H9 (cell line): ENCODE measurements at regions not wholly inside any gene's neighbourhood (a gene's known extent, or its start where the extent isn't known, plus 50 kb on each side); places are given as distances from the start of the nearest gene placed in this dataset.

Source experiments
- DNase-seq: peaks from one replicate; pipeline ENCODE4 v3.0.0-alpha.2; 2017
- H2AFZ ChIP-seq: one replicate; pipeline ENCODE4 v1.6.1; 2013; ENCODE audit warnings: mild to moderate bottlenecking, low read length, control low read depth, moderate library complexity
- H2AK5ac ChIP-seq: 2 replicates; pipeline ENCODE4 v1.6.1; 2013; ENCODE audit warnings: low read length, control low read depth, mixed read lengths; ENCODE audit not compliant: insufficient read length
- H2BK120ac ChIP-seq: one replicate; pipeline ENCODE4 v1.6.1; 2013; ENCODE audit warnings: low read depth, mild to moderate bottlenecking, low read length, control low read depth, inconsistent platforms; ENCODE audit not compliant: poor library complexity, severe bottlenecking
- H2BK12ac ChIP-seq: 2 replicates; pipeline ENCODE4 v1.6.1; 2013; ENCODE audit warnings: low read length, control low read depth, mixed read lengths, low read depth; ENCODE audit not compliant: insufficient read length
- H2BK15ac ChIP-seq: 2 replicates; pipeline ENCODE4 v1.6.1; 2013; ENCODE audit warnings: low read depth, low read length, control low read depth
- H2BK20ac ChIP-seq: one replicate; pipeline ENCODE4 v1.6.1; 2013; ENCODE audit warnings: low read depth, mild to moderate bottlenecking, low read length, control low read depth, inconsistent platforms; ENCODE audit not compliant: poor library complexity, severe bottlenecking
- H2BK5ac ChIP-seq: 2 replicates; pipeline ENCODE4 v1.6.1; 2013; ENCODE audit warnings: low read length, control low read depth, mixed read lengths; ENCODE audit not compliant: insufficient read length
- H3K14ac ChIP-seq: 2 replicates; pipeline ENCODE4 v1.6.1; 2013; ENCODE audit warnings: low read length, control low read depth; ENCODE audit not compliant: insufficient read depth
- H3K18ac ChIP-seq: 2 replicates; pipeline ENCODE4 v1.6.1; 2013; ENCODE audit warnings: low read depth, mild to moderate bottlenecking, mixed read lengths, low read length, control low read depth; ENCODE audit not compliant: insufficient read length
- H3K23ac ChIP-seq: 2 replicates; pipeline ENCODE4 v1.6.1; 2013; ENCODE audit warnings: low read length, control low read depth, mixed read lengths, low read depth; ENCODE audit not compliant: insufficient read length
- H3K23me2 ChIP-seq: 2 replicates; pipeline ENCODE4 v1.6.1; 2013; ENCODE audit warnings: low read depth, mild to moderate bottlenecking, mixed read lengths, low read length, control low read depth; ENCODE audit not compliant: insufficient read length, poor library complexity, severe bottlenecking
- H3K27ac ChIP-seq: 2 replicates; pipeline ENCODE4 v1.5.1; 2013; ENCODE audit warnings: low read length, control low read depth, mixed read lengths, low read depth; ENCODE audit not compliant: insufficient read length
- H3K27me3 ChIP-seq: 2 replicates; pipeline ENCODE4 v1.6.1; 2013; ENCODE audit warnings: low read length, control low read depth, inconsistent platforms; ENCODE audit not compliant: insufficient read depth
- H3K4ac ChIP-seq: 2 replicates; pipeline ENCODE4 v1.6.1; 2013; ENCODE audit warnings: low read depth, mild to moderate bottlenecking, control low read depth, inconsistent platforms, low read length, moderate library complexity
- H3K4me1 ChIP-seq: 2 replicates; pipeline ENCODE4 v1.6.1; 2013; ENCODE audit warnings: low read length, control low read depth, inconsistent platforms; ENCODE audit not compliant: insufficient read depth
- H3K4me2 ChIP-seq: 2 replicates; pipeline ENCODE4 v1.6.1; 2013; ENCODE audit warnings: low read length, control low read depth, mixed read lengths; ENCODE audit not compliant: insufficient read length, insufficient read depth
- H3K56ac ChIP-seq: 2 replicates; pipeline ENCODE4 v1.6.1; 2013; ENCODE audit warnings: low read depth, mild to moderate bottlenecking, mixed read lengths, low read length, control low read depth; ENCODE audit not compliant: insufficient read length
- H3K79me1 ChIP-seq: 2 replicates; pipeline ENCODE4 v1.6.1; 2013; ENCODE audit warnings: low read depth, mild to moderate bottlenecking, moderate library complexity, low read length, control low read depth, inconsistent platforms; ENCODE audit not compliant: insufficient read depth, poor library complexity, severe bottlenecking
- H3K79me2 ChIP-seq: 2 replicates; pipeline ENCODE4 v1.6.1; 2013; ENCODE audit warnings: low read length, control low read depth, inconsistent platforms; ENCODE audit not compliant: insufficient read depth
- H3K9ac ChIP-seq: 2 replicates; pipeline ENCODE4 v1.6.1; 2013; ENCODE audit warnings: low read length, control low read depth, mixed read lengths; ENCODE audit not compliant: insufficient read length; ENCODE audit errors: extremely low read depth
- H3K9me3 ChIP-seq: one replicate; pipeline ENCODE4 v1.6.1; 2013; ENCODE audit warnings: low read depth, low read length, inconsistent platforms; ENCODE audit not compliant: control insufficient read depth
- H3T11ph ChIP-seq: one replicate; pipeline ENCODE4 v1.6.1; 2013; ENCODE audit warnings: mild to moderate bottlenecking, low read length, control low read depth, inconsistent platforms
- H4K20me1 ChIP-seq: one replicate; pipeline ENCODE4 v1.6.1; 2013; ENCODE audit not compliant: control insufficient read depth, insufficient read length, insufficient read depth
- H4K5ac ChIP-seq: 2 replicates; pipeline ENCODE4 v1.6.1; 2013; ENCODE audit warnings: low read depth, mild to moderate bottlenecking, mixed read lengths, low read length, control low read depth; ENCODE audit not compliant: insufficient read length
- H4K8ac ChIP-seq: replicated peaks from 2 replicates; pipeline ENCODE4 v1.6.1; 2013; ENCODE audit warnings: low read length, control low read depth, mixed read lengths, low read depth; ENCODE audit not compliant: insufficient read length
- H4K91ac ChIP-seq: 2 replicates; pipeline ENCODE4 v1.6.1; 2013; ENCODE audit warnings: low read depth, mild to moderate bottlenecking, moderate library complexity, mixed read lengths, low read length, control low read depth; ENCODE audit not compliant: insufficient read length
- H3K27ac Mint-ChIP-seq, 3 experiments: 2 replicates in 2 of 3; 3 replicates in 1 of 3; pipeline ENCODE4 v1.8.0; 2020 to 2021; ENCODE audit warnings: mixed read lengths in 3 of 3, mild to moderate bottlenecking in 1 of 3, moderate library complexity in 1 of 3
- H3K27me3 Mint-ChIP-seq: 2 replicates; pipeline ENCODE4 v1.8.0; 2021; ENCODE audit warnings: low read depth, mild to moderate bottlenecking, moderate library complexity, mixed read lengths
- H3K36me3 Mint-ChIP-seq, 3 experiments: 2 replicates in 2 of 3; 3 replicates in 1 of 3; pipeline ENCODE4 v1.8.0; 2020 to 2021; ENCODE audit warnings: low read depth in 3 of 3, mixed read lengths in 3 of 3; ENCODE audit not compliant: insufficient read depth in 1 of 3
- H3K4me1 Mint-ChIP-seq, 2 experiments: 2 replicates each; pipeline ENCODE4 v1.8.0; 2020; ENCODE audit warnings: mixed read lengths in 2 of 2
- H3K4me3 Mint-ChIP-seq, 2 experiments: 2 replicates in 1 of 2; 3 replicates in 1 of 2; pipeline ENCODE4 v1.8.0; 2020 to 2021; ENCODE audit warnings: mild to moderate bottlenecking in 2 of 2, mixed read lengths in 2 of 2, moderate library complexity in 1 of 2
- H3K9me3 Mint-ChIP-seq, 2 experiments: 2 replicates in 1 of 2; 3 replicates in 1 of 2; pipeline ENCODE4 v1.8.0; 2020; ENCODE audit warnings: mild to moderate bottlenecking in 2 of 2, mixed read lengths in 2 of 2, moderate library complexity in 1 of 2
- CTCF ChIP-seq: fragments of 200-600 bp; sonication (generic); conservative IDR thresholded peaks from 3 replicates; pipeline ENCODE4 v1.8.0; 2021; ENCODE audit warnings: antibody characterized with exemption, mild to moderate bottlenecking
- WGBS: extraction: QIAGEN DNeasy Blood & Tissue Kit; methylation state at CpG from one replicate; pipeline ENCODE4 v1.1.7; 2013; ENCODE audit warnings: missing lambda C conversion rate, low lambda C conversion rate, mixed read lengths; ENCODE audit not compliant: insufficient read length; ENCODE audit errors: extremely low coverage; 5-methylcytosine and 5-hydroxymethylcytosine counted together

GRCh38 chr3:6568999-6569493 lies 291.9 kb upstream of the GRM7 start:
- DNase-seq = no peak
- no peak overlapping the region for H4K8ac ChIP-seq
- Mint-ChIP-seq H3K27ac (no peak overlapping the region), H3K4me1 (peaks cover 0 to 3% of the 10 kb centered on the region in 2 experiments; a peak in 1 of 4 replicates), H3K27me3 (no peaks in the 10 kb centered on the region), H3K4me3 (no peak overlapping the region), H3K36me3 (no peaks in the 10 kb centered on the region), H3K9me3 (no peaks in the 10 kb centered on the region; a peak in 1 of 5 replicates)
- H4K91ac ChIP-seq = no peak overlapping the region
- H3T11ph ChIP-seq = no peak overlapping the region
- no peaks in the 10 kb centered on the region for H3K79me1 ChIP-seq
- H3K27ac ChIP-seq = no peak overlapping the region
- no peak overlapping the region for H3K9ac ChIP-seq
- no peak overlapping the region for H3K4me2 ChIP-seq
- TF ChIP-seq CTCF = no peak
- H3K79me2 ChIP-seq = no peaks in the 10 kb centered on the region
- no peak overlapping the region for H3K23ac ChIP-seq
- no peak overlapping the region for H2BK20ac ChIP-seq
- no peak overlapping the region for H4K5ac ChIP-seq
- H2BK5ac ChIP-seq = no peak overlapping the region
- H2AFZ ChIP-seq = no peak overlapping the region
- H2BK120ac ChIP-seq = no peak overlapping the region
- no peak overlapping the region for H3K14ac ChIP-seq
- no CpG with 5 or more reads among the region's 3 CpGs for WGBS
- H4K20me1 ChIP-seq = no peaks in the 10 kb centered on the region
- no peak overlapping the region for H2AK5ac ChIP-seq
- H3K4me1 ChIP-seq = no peaks in the 10 kb centered on the region
- H3K56ac ChIP-seq = no peak overlapping the region
- no peaks in the 10 kb centered on the region for H3K27me3 ChIP-seq
- no peak overlapping the region for H3K18ac ChIP-seq
- no peaks in the 10 kb centered on the region for H3K9me3 ChIP-seq
- no peak overlapping the region for H2BK12ac ChIP-seq
- no peaks in the 10 kb centered on the region for H3K23me2 ChIP-seq
- no peak overlapping the region for H3K4ac ChIP-seq
- H2BK15ac ChIP-seq = no peak overlapping the region
